Natural killer cell (primary cell): ENCODE measurements at regions not wholly inside any gene's neighbourhood (a gene's known extent, or its start where the extent isn't known, plus 50 kb on each side); places are given as distances from the start of the nearest gene placed in this dataset.

Experiments
- ATAC-seq, 3 donors: fragments of 150-1000 bp in 2 of 3; fragments of 200-7000 bp in 1 of 3; cut with Tn5 transposase; 1 replicate in 1 of 3; 2 replicates in 2 of 3; pipeline ENCODE4 v1.10.0; 2021; ENCODE audit warnings: mild to moderate bottlenecking in 2 of 3, moderate library complexity in 2 of 3
- DNase-seq, 2 donors: peaks; one replicate each; pipeline versions ENCODE4 v3.0.0 to v3.0.0-alpha.2; 2013 to 2021; ENCODE audit warnings: mixed read lengths in 1 of 2
- H3K27ac ChIP-seq: one replicate; pipeline ENCODE4 v1.5.1; 2013; ENCODE audit warnings: mild to moderate bottlenecking, low read length
- H3K27me3 ChIP-seq: one replicate; pipeline ENCODE4 v1.6.1; 2013; ENCODE audit warnings: low read length; ENCODE audit not compliant: control insufficient read depth, insufficient read depth
- H3K36me3 ChIP-seq: one replicate; pipeline ENCODE4 v1.6.1; 2013; ENCODE audit warnings: low read length; ENCODE audit not compliant: control insufficient read depth, insufficient read depth
- H3K4me1 ChIP-seq: one replicate; pipeline ENCODE4 v1.6.1; 2013; ENCODE audit warnings: low read length; ENCODE audit not compliant: control insufficient read depth, insufficient read depth
- H3K4me3 ChIP-seq: one replicate; pipeline ENCODE4 v1.5.1; 2013; ENCODE audit warnings: low read length
- H3K9me3 ChIP-seq: one replicate; pipeline ENCODE4 v1.6.1; 2013; ENCODE audit warnings: low read length; ENCODE audit not compliant: control insufficient read depth, insufficient read depth
- H3K27ac Mint-ChIP-seq, 2 donors: one replicate each; pipeline ENCODE4 v1.8.0; 2022; ENCODE audit warnings: mild to moderate bottlenecking in 2 of 2, mixed read lengths in 2 of 2, moderate library complexity in 1 of 2
- H3K27me3 Mint-ChIP-seq, 2 donors: one replicate each; pipeline ENCODE4 v1.8.0; 2022; ENCODE audit warnings: low read depth in 2 of 2, mixed read lengths in 2 of 2
- H3K36me3 Mint-ChIP-seq: one replicate; pipeline ENCODE4 v1.8.0; 2022; ENCODE audit warnings: mixed read lengths
- H3K4me1 Mint-ChIP-seq, 2 donors: one replicate each; pipeline ENCODE4 v1.8.0; 2022; ENCODE audit warnings: mixed read lengths in 2 of 2
- H3K4me3 Mint-ChIP-seq: one replicate; pipeline ENCODE4 v1.8.0; 2022; ENCODE audit warnings: mild to moderate bottlenecking, moderate library complexity, mixed read lengths
- H3K9me3 Mint-ChIP-seq, 2 donors: one replicate each; pipeline ENCODE4 v1.8.0; 2022; ENCODE audit warnings: mixed read lengths in 2 of 2
- CTCF ChIP-seq: fragments of 200-600 bp; IDR thresholded peaks from one replicate; pipeline ENCODE4 v1.8.0; 2022; ENCODE audit warnings: antibody characterized with exemption
- WGBS: methylation state at CpG from one replicate; pipeline ENCODE4 v1.1.7; 2013; ENCODE audit warnings: missing lambda C conversion rate; ENCODE audit not compliant: insufficient coverage; 5-methylcytosine and 5-hydroxymethylcytosine counted together
- intact Hi-C: fragments of 100-400 bp; cut with micrococcal nuclease; formaldehyde crosslinking; loops from one replicate; pipeline ENCODE4 v1.14.2; 2022

- Mint-ChIP-seq H3K27ac (no peak overlapping the region), H3K4me1 (no peaks in the 10 kb centered on the region), H3K27me3 (no peaks in the 10 kb centered on the region), H3K9me3 (peaks cover 0 to 6% of the 10 kb centered on the region in 2 donors), H3K4me3 (no peak overlapping the region), H3K36me3 (no peaks in the 10 kb centered on the region)
- TF ChIP-seq CTCF, result no peak
- ATAC-seq, result no peak
- 65% methylated on average over 1 of the region's 1 CpG for WGBS
- no peaks in the 10 kb centered on the region for H3K36me3 ChIP-seq
- H3K4me3 ChIP-seq, result no peak overlapping the region
- no peaks in the 10 kb centered on the region for H3K4me1 ChIP-seq
- DNase-seq, result no peak
- H3K27ac ChIP-seq, result no peak overlapping the region
- H3K9me3 ChIP-seq, result no peaks in the 10 kb centered on the region
- H3K27me3 ChIP-seq, result no peaks in the 10 kb centered on the region
- intact Hi-C loops, result no loop called here
These were observed 81.6 kb upstream of the MRPS30 start for GRCh38 chr5:44727100-44727499.

GRCh38 chr5:44719856-44720255 is 88.9 kb upstream of the MRPS30 start:
- Histone ChIP-seq H3K27me3 (no peaks in the 10 kb centered on the region), H3K4me1 (no peaks in the 10 kb centered on the region), H3K4me3 (no peak overlapping the region), H3K27ac (no peak overlapping the region), H3K36me3 (no peaks in the 10 kb centered on the region), H3K9me3 (no peaks in the 10 kb centered on the region)
- ATAC-seq, result no peak
- DNase-seq, result no peak
- H3K27ac Mint-ChIP-seq, result no peak overlapping the region
- no peaks in the 10 kb centered on the region for H3K36me3 Mint-ChIP-seq
- H3K27me3 Mint-ChIP-seq, result no peaks in the 10 kb centered on the region
- WGBS, result 53% methylated on average over 2 of the region's 2 CpGs
- peaks cover 6 to 11% of the 10 kb centered on the region in 2 donors for H3K9me3 Mint-ChIP-seq
- TF ChIP-seq CTCF, result no peak
- intact Hi-C loops, result no loop called here
- no peaks in the 10 kb centered on the region for H3K4me1 Mint-ChIP-seq
- H3K4me3 Mint-ChIP-seq, result no peak overlapping the region

- DNase-seq (no peak), ATAC-seq (no peak)
- H3K36me3 Mint-ChIP-seq, result no peaks in the 10 kb centered on the region
- no peaks in the 10 kb centered on the region for H3K36me3 ChIP-seq
- no peaks in the 10 kb centered on the region for H3K27me3 ChIP-seq
- H3K27ac ChIP-seq, result no peak overlapping the region
- intact Hi-C loops, result no loop called here
- H3K4me1 ChIP-seq, result no peaks in the 10 kb centered on the region
- H3K27me3 Mint-ChIP-seq, result no peaks in the 10 kb centered on the region
- WGBS, result 80% methylated on average over 3 of the region's 3 CpGs
- H3K4me3 Mint-ChIP-seq, result no peak overlapping the region
- no peaks in the 10 kb centered on the region for H3K4me1 Mint-ChIP-seq
- no peaks in the 10 kb centered on the region for H3K9me3 ChIP-seq
- peaks cover 11 to 14% of the 10 kb centered on the region in 2 donors for H3K9me3 Mint-ChIP-seq
- H3K4me3 ChIP-seq, result no peak overlapping the region
- H3K27ac Mint-ChIP-seq, result no peak overlapping the region
- TF ChIP-seq CTCF, result no peak
These were observed 93.7 kb upstream of the MRPS30 start for GRCh38 chr5:44714871-44715561.

- DNase-seq (no peak), ATAC-seq (no peak)
- Mint-ChIP-seq H3K9me3 (peaks cover 12 to 14% of the 10 kb centered on the region in 2 donors), H3K4me1 (no peaks in the 10 kb centered on the region), H3K36me3 (no peaks in the 10 kb centered on the region), H3K4me3 (no peak overlapping the region), H3K27ac (no peak overlapping the region), H3K27me3 (no peaks in the 10 kb centered on the region)
- TF ChIP-seq CTCF, result no peak
- Histone ChIP-seq H3K9me3 (no peaks in the 10 kb centered on the region), H3K4me1 (no peaks in the 10 kb centered on the region), H3K27me3 (no peaks in the 10 kb centered on the region), H3K36me3 (no peaks in the 10 kb centered on the region), H3K4me3 (no peak overlapping the region), H3K27ac (no peak overlapping the region)
- intact Hi-C loops, result no loop called here
- WGBS, result 76% methylated on average over 2 of the region's 3 CpGs
These were observed 95.3 kb upstream of the MRPS30 start for GRCh38 chr5:44713446-44713845.
